HepG2 (cell line): ENCODE measurements at regions not wholly inside any gene's neighbourhood (a gene's known extent, or its start where the extent isn't known, plus 50 kb on each side); places are given as distances from the start of the nearest gene placed in this dataset.

Source experiments
- ATAC-seq: fragments of 200-7000 bp; cut with Tn5 transposase; 3 replicates; pipeline ENCODE4 v1.9.1; 2020; ENCODE audit warnings: mild to moderate bottlenecking, moderate library complexity
- BruUV-seq: library from RNA; stranded (reverse); fragments of 400-500 nt; replicated peaks from 2 replicates; lab custom pipeline; 2021; lab: Mats Ljungman, UMichigan
- CTCF ChIA-PET: fragments of 300-600 bp; formaldehyde crosslinking; extraction: SDS; loops from one replicate; lab custom pipeline; 2021; ENCODE audit warnings: low total read pairs, inconsistent platforms, low intra/inter-chr PET ratio; lab: Yijun Ruan, JAX
- POLR2A ChIA-PET: fragments of 350-600 bp; sonication (Branson Sonifier 250); formaldehyde crosslinking; loops from one replicate; lab custom pipeline; 2020; ENCODE audit warnings: antibody characterized with exemption, inconsistent platforms; lab: Yijun Ruan, JAX
- DNase-seq: peaks from one replicate; pipeline ENCODE4 v3.0.0-alpha.2; 2015; ENCODE audit warnings: low spot score
- FAIRE-seq: peaks from 3 replicates; lab custom pipeline; 2011; peaks lifted over from hg19 to GRCh38; lab: Jason Lieb, UNC
- H2AFZ ChIP-seq: one replicate; pipeline ENCODE4 v1.6.1; 2011; ENCODE audit warnings: low read length, inconsistent platforms
- H3K27ac ChIP-seq: fragments of 300-600 bp; 3 replicates; pipeline ENCODE4 v1.8.0; 2011; ENCODE audit warnings: mixed run types, mild to moderate bottlenecking, mixed read lengths, low read length, inconsistent platforms; ENCODE audit not compliant: insufficient read depth; ENCODE audit errors: extremely low read length
- H3K27me3 ChIP-seq, 2 experiments: fragments of 200-600 bp in 1 of 2; 2 replicates in 1 of 2; 3 replicates in 1 of 2; pipeline versions ENCODE4 v1.6.0 to v1.8.0; 2011; ENCODE audit warnings: low read length in 2 of 2, mild to moderate bottlenecking in 2 of 2, moderate library complexity in 2 of 2, inconsistent platforms in 1 of 2; ENCODE audit not compliant: insufficient read depth in 2 of 2, control insufficient read depth in 1 of 2
- H3K36me3 ChIP-seq, 2 experiments: fragments of 200-600 bp in 1 of 2; replicated peaks in 1 of 2; 2 replicates in 1 of 2; 3 replicates in 1 of 2; pipeline versions ENCODE4 v1.5.1 to v1.8.0; 2011; ENCODE audit warnings: low read length in 2 of 2, inconsistent platforms in 1 of 2; ENCODE audit not compliant: insufficient read depth in 2 of 2, control insufficient read depth in 1 of 2
- H3K4me1 ChIP-seq: 2 replicates; pipeline ENCODE4 v1.5.1; 2012; ENCODE audit warnings: low read length, inconsistent platforms; ENCODE audit not compliant: insufficient read depth
- H3K4me2 ChIP-seq: 2 replicates; pipeline ENCODE4 v1.6.0; 2011; ENCODE audit warnings: low read depth, low read length, inconsistent platforms
- H3K4me3 ChIP-seq, 3 experiments: fragments of 200-600 bp in 1 of 3; sonication (generic), shearing (Covaris generic) in 1 of 3; replicated peaks in 1 of 3; 2 replicates each; pipeline ENCODE4 v1.5.1; 2011 to 2016; ENCODE audit warnings: low read length in 3 of 3, inconsistent platforms in 2 of 3, low read depth in 2 of 3, mild to moderate bottlenecking in 2 of 3, control low read depth in 1 of 3, mixed read lengths in 1 of 3; ENCODE audit not compliant: insufficient read depth in 1 of 3
- H3K79me2 ChIP-seq: one replicate; pipeline ENCODE4 v1.6.1; 2011; ENCODE audit warnings: low read length, inconsistent platforms; ENCODE audit not compliant: insufficient read depth
- H3K9ac ChIP-seq: 2 replicates; pipeline ENCODE4 v1.6.0; 2011; ENCODE audit warnings: mild to moderate bottlenecking, low read depth, low read length, inconsistent platforms; ENCODE audit not compliant: insufficient read depth
- H3K9me3 ChIP-seq: 2 replicates; pipeline ENCODE4 v1.5.1; 2012; ENCODE audit warnings: mild to moderate bottlenecking, low read length
- H4K20me1 ChIP-seq: 2 replicates; pipeline ENCODE4 v1.6.0; 2011; ENCODE audit warnings: inconsistent platforms, mild to moderate bottlenecking, low read length, moderate library complexity; ENCODE audit not compliant: insufficient read depth
- BATF2 ChIP-seq: sonication (generic); formaldehyde crosslinking; IDR thresholded peaks from 2 replicates; pipeline ENCODE4 v1.8.0; 2022; ENCODE audit warnings: mild to moderate bottlenecking, missing genetic modification reagents, moderate library complexity
- CBX2 ChIP-seq, 2 experiments: fragments of 200-600 bp in 1 of 2; sonication (generic); formaldehyde crosslinking in 1 of 2; IDR thresholded peaks; 2 replicates each; pipeline versions ENCODE4 v1.7.0 to v1.8.1; 2018 to 2022; ENCODE audit warnings: low read depth in 2 of 2, low read length in 1 of 2, mild to moderate bottlenecking in 1 of 2, missing genetic modification reagents in 1 of 2
- FUBP1 ChIP-seq: sonication (generic); formaldehyde crosslinking; IDR thresholded peaks from 2 replicates; pipeline ENCODE4 v1.5.1; 2020; ENCODE audit warnings: missing genetic modification reagents, mild to moderate bottlenecking, borderline replicate concordance
- GABPA ChIP-seq, 2 experiments: IDR thresholded peaks; 2 replicates each; pipeline ENCODE4 v1.6.1; 2011 to 2016; ENCODE audit warnings: low read depth in 2 of 2, low read length in 1 of 2, missing biosample characterization in 1 of 2, missing genetic modification characterization in 1 of 2
- GPBP1L1 ChIP-seq: sonication (generic); formaldehyde crosslinking; IDR thresholded peaks from 2 replicates; pipeline ENCODE4 v1.5.0; 2020; ENCODE audit warnings: mild to moderate bottlenecking, missing genetic modification reagents
- HOXA7 ChIP-seq: sonication (generic); formaldehyde crosslinking; IDR thresholded peaks from 2 replicates; pipeline ENCODE4 v1.8.1; 2022; ENCODE audit warnings: mild to moderate bottlenecking, missing genetic modification reagents, moderate library complexity
- ISL2 ChIP-seq: sonication (generic); formaldehyde crosslinking; IDR thresholded peaks from 2 replicates; pipeline ENCODE4 v1.5.0; 2020; ENCODE audit warnings: missing genetic modification reagents
- KLF6 ChIP-seq: IDR thresholded peaks from 2 replicates; pipeline ENCODE4 v1.8.0; 2016; ENCODE audit warnings: missing biosample characterization, missing genetic modification reagents
- MBD4 ChIP-seq: IDR thresholded peaks from 2 replicates; pipeline ENCODE4 v1.6.1; 2012; ENCODE audit warnings: low read length, inconsistent platforms, borderline replicate concordance
- NFYC ChIP-seq: IDR thresholded peaks from 2 replicates; pipeline ENCODE4 v1.6.1; 2016; ENCODE audit warnings: missing genetic modification reagents, missing compliant biosample characterization
- PRDM15 ChIP-seq: sonication (generic); formaldehyde crosslinking; IDR thresholded peaks from 2 replicates; pipeline ENCODE4 v1.4.0; 2020; ENCODE audit warnings: missing genetic modification reagents
- ZMYM4 ChIP-seq: sonication (generic); formaldehyde crosslinking; IDR thresholded peaks from 2 replicates; pipeline ENCODE4 v1.8.1; 2023; ENCODE audit warnings: mild to moderate bottlenecking, missing genetic modification reagents
- ZNF558 ChIP-seq: sonication (generic); formaldehyde crosslinking; IDR thresholded peaks from 2 replicates; pipeline ENCODE4 v1.9.0; 2022; ENCODE audit warnings: mild to moderate bottlenecking, missing genetic modification reagents, borderline replicate concordance
- ZNF766 ChIP-seq: sonication (generic); formaldehyde crosslinking; IDR thresholded peaks from 2 replicates; pipeline ENCODE4 v1.5.0; 2020; ENCODE audit warnings: missing genetic modification reagents, borderline replicate concordance
- ZXDC ChIP-seq: sonication (generic); formaldehyde crosslinking; IDR thresholded peaks from 2 replicates; pipeline ENCODE4 v1.5.0; 2020; ENCODE audit warnings: mild to moderate bottlenecking, missing genetic modification reagents
- WGBS: methylation state at CpG from one replicate; pipeline ENCODE4 v1.1.6; 2017; ENCODE audit warnings: low lambda C conversion rate; 5-methylcytosine and 5-hydroxymethylcytosine counted together
- in situ Hi-C: cut with HindIII; loops from 2 replicates; pipeline ENCODE4 v1.10.0; 2017; ENCODE audit warnings: low pct_unique_long_range_greater_than_20kb; ENCODE audit not compliant: extremely low pct_ligation_motif_present
- intact Hi-C: fragments of 100-400 bp; cut with micrococcal nuclease; formaldehyde crosslinking; loops from one replicate; pipeline ENCODE4 v1.10.0; 2022; ENCODE audit not compliant: unreplicated experiment

- ATAC-seq, result no peak
- TF ChIP-seq GPBP1L1 (no peak), KLF6 (CRISPR knock-in tag) (no peak), ZNF558 (CRISPR knock-in tag) (no peak), CBX2 (IDR thresholded peaks at IDR 0.05; ENCODE audit: low read depth, low read length) (no peak), CBX2 (CRISPR knock-in tag; IDR thresholded peaks at IDR 0.05; ENCODE audit: low read depth) (no peak), ZNF766 (no peak), NFYC (CRISPR knock-in tag) (no peak), MBD4 (no peak), ZXDC (no peak), HOXA7 (CRISPR knock-in tag) (no peak), FUBP1 (CRISPR knock-in tag) (no peak), ZMYM4 (no peak), ISL2 (no peak), BATF2 (no peak), GABPA (IDR thresholded peaks at IDR 0.05; ENCODE audit: low read depth, low read length) (no peak), GABPA (CRISPR knock-in tag; IDR thresholded peaks at IDR 0.05; ENCODE audit: low read depth) (no peak), PRDM15 (CRISPR knock-in tag) (no peak)
Measured at GRCh38 chr12:113676117-113676516, 204.4 kb upstream of the LHX5 start.

More at GRCh38 chr12:113676117-113676516, 204.4 kb upstream of the LHX5 start:
- ChIA-PET POLR2A (no interaction called here), CTCF (no interaction called here)
- no peak overlapping the region for H3K4me2 ChIP-seq
- no peak overlapping the region for H3K27ac ChIP-seq
- DNase-seq, result no peak
- no peak overlapping the region for H3K4me3 ChIP-seq
- H3K27me3 ChIP-seq, result peaks cover 3 to 57% of the 10 kb centered on the region in 2 experiments
- no peak overlapping the region for H3K9ac ChIP-seq
- no TSS peak for BruUV-seq
- in situ Hi-C loops (no loop called here), intact Hi-C loops (no loop called here)
- no peaks in the 10 kb centered on the region for H4K20me1 ChIP-seq
- no peaks in the 10 kb centered on the region for H3K79me2 ChIP-seq
- no peaks in the 10 kb centered on the region for H3K4me1 ChIP-seq
- no peak overlapping the region for H2AFZ ChIP-seq
- no peaks in the 10 kb centered on the region for H3K36me3 ChIP-seq
- no peak for FAIRE-seq
- no peaks in the 10 kb centered on the region for H3K9me3 ChIP-seq
- WGBS, result 19% methylated on average over 7 of the region's 7 CpGs
